ENCODE measurements at regions not wholly inside any gene's neighbourhood (a gene's known extent, or its start where the extent isn't known, plus 50 kb on each side); places are given as distances from the start of the nearest gene placed in this dataset.

GRCh38 chr12:28601570-28602058 is 411.4 kb downstream of the CCDC91 start:
- DNase-seq (ENCODE audit: low spot score): no peak
- ATAC-seq: no peak

GRCh38 chr12:28602786-28603185 is 412.5 kb downstream of the CCDC91 start:
- DNase-seq (ENCODE audit: low spot score) (no peak), ATAC-seq (no peak)

DNA sequence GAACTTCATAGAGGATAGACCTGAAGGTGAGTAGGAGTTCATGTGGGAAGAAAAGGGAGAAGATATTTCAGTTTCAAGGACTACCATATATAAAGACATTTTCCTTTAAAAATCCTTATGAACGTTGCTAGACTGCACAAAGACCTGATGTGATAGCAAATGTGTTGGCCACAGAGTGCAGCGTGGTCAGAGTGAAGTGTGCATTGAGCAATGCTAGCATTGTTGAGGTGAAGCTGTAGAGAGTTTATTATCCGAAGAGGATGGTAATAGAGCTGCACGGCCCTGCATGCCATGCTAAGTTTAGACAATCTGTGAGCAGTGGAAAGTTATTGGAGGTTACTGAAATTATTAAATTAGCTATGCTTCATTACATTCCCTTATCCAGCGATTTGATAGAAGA is 413.0 kb downstream of the CCDC91 start:
- ATAC-seq (no peak), DNase-seq (ENCODE audit: low spot score) (no peak)

DNA sequence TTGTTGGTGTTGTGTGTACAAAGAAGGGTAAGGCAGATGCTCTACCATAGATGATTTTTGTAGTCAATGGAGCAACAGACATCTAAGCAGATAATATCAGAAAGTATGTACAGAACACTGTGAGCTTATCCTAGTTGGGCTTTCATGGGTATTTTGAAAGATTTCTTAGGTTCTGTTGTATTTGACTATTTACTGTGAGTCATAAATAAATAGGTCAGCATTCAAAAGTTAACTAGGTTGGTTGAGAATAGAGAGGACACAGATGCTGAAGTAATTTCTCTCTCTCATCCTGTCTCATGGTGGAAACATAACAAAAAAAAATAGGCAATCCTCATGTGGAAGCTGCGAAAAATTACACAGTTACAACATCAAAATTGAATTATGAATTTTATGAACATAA is 413.5 kb downstream of the CCDC91 start:
- DNase-seq (ENCODE audit: low spot score): no peak
- no peak for ATAC-seq

- no peak for DNase-seq (ENCODE audit: low spot score)
- ATAC-seq: no peak
Measured at GRCh38 chr12:28604240-28604639, 414.0 kb downstream of the CCDC91 start.

DNA sequence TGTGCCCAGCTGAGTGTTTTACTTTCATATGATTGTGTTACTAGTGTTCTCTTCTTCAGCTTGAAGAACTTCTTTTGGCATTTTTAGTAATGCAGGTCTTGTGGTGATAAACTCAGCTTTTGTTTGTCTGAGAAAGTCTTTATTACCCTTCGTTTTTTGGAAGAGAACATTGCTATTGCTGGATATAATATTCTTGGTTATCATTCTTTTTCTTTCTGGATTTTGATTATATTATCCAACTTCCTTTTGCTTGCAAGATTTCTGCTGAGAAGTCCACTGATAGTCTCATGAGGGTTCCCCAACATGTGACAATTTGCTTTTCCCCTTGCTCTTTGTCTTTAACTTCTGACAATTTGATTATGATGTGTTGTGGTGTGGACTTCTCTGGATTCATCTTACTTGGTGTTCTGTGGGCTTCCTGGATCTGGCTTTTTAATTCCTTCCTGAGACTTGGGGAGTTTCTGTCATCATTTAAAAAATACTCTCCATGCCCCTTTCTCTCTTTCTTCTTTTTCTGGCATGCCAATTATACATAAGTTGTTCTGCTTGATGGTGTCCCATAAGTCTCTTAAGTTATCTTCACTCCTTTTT is 416.8 kb downstream of the CCDC91 start:
- DNase-seq (ENCODE audit: low spot score) (no peak), ATAC-seq (no peak)

DNA sequence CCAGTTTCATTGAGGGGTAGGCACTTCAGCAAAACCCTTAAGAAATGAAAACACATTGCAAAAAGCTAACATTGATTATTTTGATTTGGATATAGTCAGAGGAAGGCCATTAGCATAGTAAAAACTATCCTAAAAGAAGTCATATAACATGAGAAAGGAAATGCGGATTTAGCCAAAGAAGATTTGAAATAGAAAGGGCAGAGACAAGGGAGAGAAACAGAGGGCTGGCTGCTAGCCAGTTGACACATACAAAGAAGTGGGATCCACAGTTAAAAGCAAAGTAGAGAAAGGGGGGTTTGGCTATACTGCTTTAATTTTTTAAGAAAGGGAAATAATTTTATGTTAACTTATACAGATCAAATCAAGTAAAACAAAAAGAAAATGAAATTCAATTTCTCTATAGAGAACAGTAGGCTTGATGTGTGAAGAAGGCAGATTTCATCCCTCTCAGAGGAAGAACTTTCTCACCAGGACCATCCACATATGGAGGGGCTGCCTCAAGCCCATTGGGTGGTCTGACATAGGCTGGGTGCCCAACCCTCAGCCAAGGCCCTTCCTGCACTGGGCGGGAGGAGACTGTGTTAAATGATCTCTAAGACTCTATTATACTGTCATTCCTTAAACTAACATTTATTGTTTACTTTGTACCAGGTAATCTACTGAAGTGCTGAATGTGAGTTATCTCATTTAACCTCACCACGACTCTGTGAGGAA is 420.3 kb downstream of the CCDC91 start:
- ATAC-seq (no peak), DNase-seq (ENCODE audit: low spot score) (no peak)

DNA sequence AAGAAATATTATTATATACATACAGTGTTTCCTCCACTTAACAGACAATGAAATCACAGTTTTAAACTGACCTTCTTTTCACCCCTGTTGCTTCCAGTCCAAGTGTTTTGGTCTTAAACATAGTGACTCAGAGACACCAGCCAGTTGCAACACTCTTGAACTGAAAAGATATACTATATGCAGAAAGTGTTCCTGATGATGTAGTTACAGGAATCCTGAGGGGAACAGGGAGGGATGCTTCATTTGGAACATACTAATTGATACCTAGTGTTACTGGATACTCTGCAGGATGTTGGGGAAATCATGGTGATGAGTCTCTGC is 420.8 kb downstream of the CCDC91 start:
- DNase-seq (ENCODE audit: low spot score): no peak
- no peak for ATAC-seq

DNA sequence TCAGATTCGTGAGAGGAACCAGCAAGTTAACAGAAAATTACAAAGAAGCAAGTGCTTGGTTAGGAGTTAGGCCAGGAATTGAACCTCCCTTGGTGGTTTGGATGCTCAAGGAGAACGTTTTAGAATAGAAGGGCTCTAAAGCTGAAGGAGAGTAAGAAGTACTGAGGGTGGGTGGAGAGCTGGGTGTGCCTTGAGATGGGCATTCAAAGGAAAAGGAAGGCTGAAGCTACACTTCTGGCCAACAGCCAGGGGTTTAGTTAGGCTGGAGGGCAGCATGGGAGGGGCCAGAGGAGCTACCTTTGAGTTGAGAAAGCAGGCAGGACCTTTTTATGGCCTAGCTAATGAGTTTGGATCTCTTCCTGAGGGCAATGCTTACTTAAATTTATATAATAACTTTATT is 421.2 kb downstream of the CCDC91 start:
- no peak for ATAC-seq
- DNase-seq (ENCODE audit: low spot score): no peak

GRCh38 chr12:28618171-28618570 is 427.9 kb downstream of the CCDC91 start:
- no peak for ATAC-seq
- no peak for DNase-seq (ENCODE audit: low spot score)

GRCh38 chr12:28618772-28619171 is 428.5 kb downstream of the CCDC91 start:
- ATAC-seq (no peak), DNase-seq (ENCODE audit: low spot score) (no peak)

- DNase-seq (ENCODE audit: low spot score) (no peak), ATAC-seq (no peak)
Measured at GRCh38 chr12:28620281-28620680, 430.0 kb downstream of the CCDC91 start.

DNA sequence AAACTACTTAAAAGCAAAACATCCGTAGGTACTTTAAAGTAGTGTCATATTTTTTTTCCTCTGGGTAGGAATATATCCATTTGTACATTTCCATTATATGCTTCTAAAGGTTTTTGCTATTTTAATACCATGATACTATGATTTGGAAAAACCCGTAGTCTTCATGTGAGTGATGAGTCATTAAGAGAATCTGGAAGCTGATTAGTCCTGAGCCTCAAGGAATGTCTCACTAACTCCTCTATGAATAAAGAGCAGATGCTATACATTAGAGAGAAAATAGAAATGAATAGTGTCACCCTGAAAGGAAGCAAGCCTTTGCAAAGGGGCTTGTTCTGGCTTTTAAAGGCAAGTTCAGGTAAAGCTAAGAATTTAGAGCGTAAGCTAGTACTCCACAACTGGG is 432.1 kb downstream of the CCDC91 start:
- DNase-seq (ENCODE audit: low spot score) (no peak), ATAC-seq (no peak)

DNA sequence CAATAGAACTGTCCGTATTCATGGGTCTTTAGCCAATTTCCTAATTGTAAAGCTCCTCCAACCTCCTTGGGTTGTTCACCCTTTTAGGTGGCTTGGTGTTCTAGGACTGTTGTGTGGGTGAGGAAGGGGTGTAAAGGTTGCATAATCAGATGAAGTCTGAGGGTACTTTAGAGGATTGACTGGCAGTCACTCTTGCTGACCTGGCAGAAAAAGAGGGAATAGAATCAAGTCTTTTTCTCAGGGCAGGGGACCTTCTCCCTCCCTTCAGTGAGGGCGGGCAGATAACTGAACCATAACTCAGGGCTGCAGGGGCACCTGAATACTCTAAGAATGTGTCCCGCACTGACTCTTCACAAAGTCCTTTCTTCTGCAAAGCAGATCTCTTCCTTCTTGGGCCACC is 436.2 kb downstream of the CCDC91 start:
- no peak for DNase-seq (ENCODE audit: low spot score)
- no peak for ATAC-seq

- ATAC-seq: no peak
- DNase-seq (ENCODE audit: low spot score): no peak
Measured at GRCh38 chr12:28629691-28630090, 439.4 kb downstream of the CCDC91 start.

- no peak for DNase-seq (ENCODE audit: low spot score)
- ATAC-seq: no peak
Measured at GRCh38 chr12:28631831-28632230, 441.6 kb downstream of the CCDC91 start.

DNA sequence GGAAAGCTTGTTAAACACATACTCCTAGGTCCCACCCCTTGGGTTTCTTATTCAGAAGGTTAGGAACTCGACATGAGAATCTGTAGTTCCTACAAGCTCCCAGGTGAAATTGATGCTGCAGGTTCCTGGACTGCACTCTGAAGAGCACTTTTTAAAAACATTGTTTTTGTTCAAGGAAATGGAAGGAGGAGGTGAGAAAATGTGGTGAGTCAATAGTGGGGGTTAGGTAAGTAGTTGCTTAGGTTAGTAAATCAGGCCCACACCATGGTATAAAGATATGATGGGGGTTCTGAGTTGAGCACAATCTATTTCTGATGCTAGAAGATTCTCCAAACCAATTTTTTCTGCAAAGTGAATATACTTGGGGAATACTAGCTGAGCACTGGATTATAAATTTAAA is 450.3 kb downstream of the CCDC91 start:
- ATAC-seq (no peak), DNase-seq (ENCODE audit: low spot score) (no peak)

DNA sequence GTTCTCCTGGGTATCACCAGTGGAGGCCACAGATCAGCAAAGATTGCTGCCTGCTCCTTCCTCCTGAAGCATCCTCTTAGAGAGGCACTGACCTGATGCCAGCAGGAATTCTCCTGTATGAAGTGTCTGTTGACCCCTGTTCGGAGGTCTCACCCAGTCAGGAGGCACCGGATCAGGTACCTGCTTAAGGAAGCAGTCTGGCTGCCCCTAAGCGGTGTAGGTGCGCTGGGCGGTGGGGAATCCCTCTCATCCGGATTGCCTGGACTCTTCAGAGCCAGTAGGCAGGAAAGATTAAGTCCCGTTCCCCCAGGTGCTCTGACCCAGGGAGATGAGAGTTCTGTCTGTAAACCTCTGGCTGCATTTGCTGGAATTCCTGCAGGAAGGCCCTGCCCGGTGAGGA is 455.2 kb downstream of the CCDC91 start:
- ATAC-seq: no peak

GRCh38 chr12:28645891-28646290 is 455.6 kb downstream of the CCDC91 start:
- DNase-seq (ENCODE audit: low spot score) (no peak), ATAC-seq (no peak)

More for the DNA sequence above, 455.2 kb downstream of the CCDC91 start:
- no peak for DNase-seq (ENCODE audit: low spot score)

- ATAC-seq (no peak), DNase-seq (ENCODE audit: low spot score) (no peak)
Measured at GRCh38 chr12:28650906-28651305, 460.6 kb downstream of the CCDC91 start.

- no peak for ATAC-seq
- no peak for DNase-seq (ENCODE audit: low spot score)
Measured at GRCh38 chr12:28652239-28652638, 462.0 kb downstream of the CCDC91 start.

DNA sequence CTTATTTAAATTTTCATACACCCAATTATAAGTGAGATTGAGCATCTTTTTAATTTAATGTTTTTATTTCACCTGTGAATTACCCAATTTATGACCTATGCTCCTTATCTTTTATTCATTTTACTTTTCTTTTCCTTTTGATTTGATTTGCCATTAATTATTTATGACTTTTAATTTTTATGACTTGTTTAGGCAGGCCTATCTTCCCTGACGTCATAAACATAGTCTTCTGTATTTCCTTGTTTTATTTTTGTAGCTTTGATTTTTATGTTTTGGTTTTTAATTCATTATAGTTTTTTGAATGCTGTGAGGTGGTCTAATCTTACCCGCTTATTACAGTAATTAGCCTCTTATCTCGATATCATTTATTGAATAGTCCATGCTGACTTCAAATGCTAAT is 467.1 kb upstream of the FAR2 start:
- ATAC-seq (no peak), DNase-seq (ENCODE audit: low spot score) (no peak)

- ATAC-seq (no peak), DNase-seq (ENCODE audit: low spot score) (no peak)
Measured at GRCh38 chr12:28683366-28683765, 465.7 kb upstream of the FAR2 start.

Measured in left lobe of liver (tissue), 2 donors.